ENCODE measurements at regions not wholly inside any gene's neighbourhood (a gene's known extent, or its start where the extent isn't known, plus 50 kb on each side); places are given as distances from the start of the nearest gene placed in this dataset.
A peak's percentile ranks its signal among the peaks of the same experiment; 100 is the strongest.
"Not testable (repeated sequence)": the region's sequence is repeated elsewhere in the genome, so short reads cannot be mapped to it uniquely, and the experiment has no call there.

DNA sequence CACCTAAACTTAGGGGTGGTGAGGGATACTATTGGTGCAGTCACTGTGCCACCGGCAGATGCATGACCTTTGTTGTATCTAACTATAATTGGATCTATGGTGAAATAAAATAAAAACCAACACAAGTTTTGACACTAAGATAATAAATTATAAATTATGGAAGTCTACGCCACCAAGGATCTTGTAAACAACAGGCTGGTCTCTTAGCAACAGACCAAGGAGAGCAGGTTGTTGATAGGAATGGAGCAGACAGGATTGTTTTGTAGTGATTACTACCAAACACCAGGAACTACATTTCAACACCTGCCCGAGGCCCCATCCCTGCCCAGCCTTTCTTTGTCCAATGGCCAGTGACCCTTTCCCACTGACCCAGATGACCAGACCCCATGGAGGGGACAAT, 1178.0 kb downstream of the VRK1 start:
- no peak for DNase-seq (ENCODE audit: low read depth in 3 of 3, low spot score in 1 of 3)

DNA sequence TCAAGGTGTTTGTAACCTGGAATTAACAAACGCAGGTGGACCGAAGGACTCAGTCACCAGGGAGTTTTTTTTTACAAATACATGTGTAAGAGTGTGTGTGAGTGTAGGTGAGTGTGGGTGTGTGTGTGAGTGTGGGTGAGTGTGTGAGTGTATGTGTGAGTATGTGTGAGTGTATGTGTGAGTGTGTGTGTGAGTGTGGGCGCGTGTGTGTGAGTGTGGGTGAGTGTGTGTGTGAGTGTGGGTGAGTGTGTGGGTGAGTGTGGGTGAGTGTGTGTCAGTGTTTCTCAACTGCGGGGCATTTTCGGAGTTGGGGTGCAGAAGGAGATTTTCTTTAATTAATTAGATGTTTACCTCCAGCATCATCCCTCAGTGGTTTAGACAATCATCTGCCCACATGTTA, 1178.8 kb downstream of the VRK1 start:
- DNase-seq (ENCODE audit: low read depth in 3 of 3, low spot score in 1 of 3): no peak

- DNase-seq (ENCODE audit: low read depth in 3 of 3, low spot score in 1 of 3): no peak
Observed at GRCh38 chr14:97976861-97977260, 1179.7 kb downstream of the VRK1 start.

- peak; percentile 41 to 60 (median 55) for DNase-seq (ENCODE audit: low read depth in 3 of 3, low spot score in 1 of 3)
Observed at GRCh38 chr14:97977651-97978261, 1180.6 kb downstream of the VRK1 start.

DNA sequence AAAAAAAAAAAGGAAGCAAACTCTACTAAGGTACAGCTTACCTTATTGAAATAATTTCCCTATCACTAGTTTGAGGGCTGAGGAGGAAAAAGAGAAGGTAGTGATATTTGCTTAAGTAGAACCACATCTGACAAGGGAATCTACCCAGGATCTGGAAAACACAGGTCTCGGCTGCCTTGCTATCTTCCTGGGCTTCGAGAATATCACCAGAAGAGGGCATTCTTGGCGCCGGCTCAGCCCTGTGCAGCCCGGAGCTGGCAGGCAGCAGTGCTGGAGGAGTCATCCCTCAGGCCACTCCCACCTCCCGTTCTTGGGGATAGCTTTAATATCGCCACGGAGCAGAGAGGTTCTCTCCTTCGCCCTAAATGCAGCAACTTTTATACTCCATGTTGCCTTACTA, 1181.2 kb downstream of the VRK1 start:
- DNase-seq (ENCODE audit: low read depth in 3 of 3, low spot score in 1 of 3): peak; percentile 49 to 65 (median 58)

- DNase-seq (ENCODE audit: low read depth in 3 of 3, low spot score in 1 of 3): no peak
Observed at GRCh38 chr14:97993508-97994019, 1196.4 kb downstream of the VRK1 start.

DNA sequence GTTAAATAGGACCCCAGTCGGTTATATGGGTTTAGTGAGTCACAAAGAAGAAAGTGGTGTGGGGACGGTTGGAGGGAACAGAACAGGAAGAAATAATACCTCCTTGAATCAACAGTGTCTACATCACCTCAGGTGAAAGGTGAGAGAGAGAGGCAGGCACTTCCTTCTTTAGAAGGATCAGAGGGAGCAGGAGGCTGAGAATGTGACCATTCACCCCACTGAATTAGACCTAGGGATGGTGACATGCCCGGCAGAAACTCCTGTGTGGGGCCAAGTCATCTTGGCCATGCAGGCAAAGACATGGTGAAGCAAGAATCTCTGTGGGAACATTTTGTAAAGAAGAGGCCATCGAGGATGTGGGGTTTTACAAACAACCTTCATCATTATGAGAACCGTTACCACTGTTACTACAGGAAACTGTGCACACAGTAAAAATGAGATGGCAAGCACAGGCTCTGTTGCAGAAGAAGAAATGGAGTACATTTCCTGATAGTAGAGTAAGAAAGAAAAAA, 1196.9 kb downstream of the VRK1 start:
- DNase-seq (ENCODE audit: low read depth in 3 of 3, low spot score in 1 of 3): no peak

DNA sequence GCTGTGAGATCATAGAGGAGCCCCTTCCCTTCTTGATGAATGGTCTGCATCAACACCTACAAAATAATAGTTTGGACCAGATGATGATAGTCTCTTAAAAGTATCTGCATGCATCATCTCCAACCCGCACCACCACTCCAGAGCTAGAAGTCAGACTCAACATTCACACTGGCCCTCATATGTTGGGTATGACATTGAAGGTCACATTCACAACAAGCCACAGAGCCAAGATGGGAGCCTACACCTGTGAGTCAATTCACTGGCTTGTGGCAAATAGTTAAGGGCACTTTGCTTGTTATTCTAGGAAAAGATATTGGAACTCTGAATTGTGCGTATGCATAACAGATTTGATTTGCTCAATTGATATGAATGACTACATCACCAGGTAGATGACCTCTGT, 1197.9 kb downstream of the VRK1 start:
- DNase-seq (ENCODE audit: low read depth in 3 of 3, low spot score in 1 of 3): no peak

GRCh38 chr14:97995531-97995930, 1198.3 kb downstream of the VRK1 start:
- no peak for DNase-seq (ENCODE audit: low read depth in 3 of 3, low spot score in 1 of 3)

DNA sequence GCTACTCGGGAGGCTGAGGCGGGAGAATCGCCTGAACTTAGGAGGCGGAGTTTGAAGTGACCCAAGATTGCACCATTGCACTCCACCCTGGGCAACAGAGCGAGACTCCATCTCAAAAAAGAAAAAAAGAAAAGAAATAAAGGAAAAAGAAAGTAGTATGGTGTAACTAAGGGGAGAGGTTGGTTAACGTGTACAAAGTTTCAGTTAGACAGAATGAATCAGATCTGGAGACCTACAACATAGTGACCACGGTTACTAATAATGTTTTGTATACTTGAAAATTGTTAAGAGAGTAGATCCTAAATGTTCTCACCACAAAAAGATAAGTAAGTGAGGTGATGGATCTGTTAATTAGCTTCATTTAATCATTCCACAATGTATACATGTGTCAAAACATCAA, 1208.8 kb downstream of the VRK1 start:
- no peak for DNase-seq (ENCODE audit: low read depth in 3 of 3, low spot score in 1 of 3)

- no peak for DNase-seq (ENCODE audit: low read depth in 3 of 3, low spot score in 1 of 3)
Observed at GRCh38 chr14:98008381-98009113, 1211.4 kb downstream of the VRK1 start.

GRCh38 chr14:98009177-98009576, 1212.0 kb downstream of the VRK1 start:
- not testable (repeated sequence) for DNase-seq (ENCODE audit: low read depth in 3 of 3, low spot score in 1 of 3)

DNA sequence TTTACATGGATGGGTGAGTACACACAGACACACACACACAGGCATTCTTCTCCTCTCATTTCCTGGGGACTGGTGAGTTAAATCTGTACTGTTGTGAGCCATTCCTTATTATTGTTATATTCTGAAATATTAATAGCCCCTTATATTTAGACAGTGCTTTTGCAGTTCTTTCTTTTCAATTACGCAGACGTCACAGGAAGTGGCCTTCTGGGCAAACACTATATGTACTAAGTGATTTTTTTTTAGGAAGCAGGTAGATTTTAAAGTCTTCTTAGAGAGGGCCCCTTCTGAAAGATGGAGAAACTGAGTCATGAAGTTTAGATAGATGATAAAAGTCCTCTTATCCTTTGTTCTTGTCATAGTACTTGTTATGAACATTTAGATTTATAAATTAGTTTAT, 1213.6 kb downstream of the VRK1 start:
- DNase-seq (ENCODE audit: low read depth in 3 of 3, low spot score in 1 of 3): no peak

DNA sequence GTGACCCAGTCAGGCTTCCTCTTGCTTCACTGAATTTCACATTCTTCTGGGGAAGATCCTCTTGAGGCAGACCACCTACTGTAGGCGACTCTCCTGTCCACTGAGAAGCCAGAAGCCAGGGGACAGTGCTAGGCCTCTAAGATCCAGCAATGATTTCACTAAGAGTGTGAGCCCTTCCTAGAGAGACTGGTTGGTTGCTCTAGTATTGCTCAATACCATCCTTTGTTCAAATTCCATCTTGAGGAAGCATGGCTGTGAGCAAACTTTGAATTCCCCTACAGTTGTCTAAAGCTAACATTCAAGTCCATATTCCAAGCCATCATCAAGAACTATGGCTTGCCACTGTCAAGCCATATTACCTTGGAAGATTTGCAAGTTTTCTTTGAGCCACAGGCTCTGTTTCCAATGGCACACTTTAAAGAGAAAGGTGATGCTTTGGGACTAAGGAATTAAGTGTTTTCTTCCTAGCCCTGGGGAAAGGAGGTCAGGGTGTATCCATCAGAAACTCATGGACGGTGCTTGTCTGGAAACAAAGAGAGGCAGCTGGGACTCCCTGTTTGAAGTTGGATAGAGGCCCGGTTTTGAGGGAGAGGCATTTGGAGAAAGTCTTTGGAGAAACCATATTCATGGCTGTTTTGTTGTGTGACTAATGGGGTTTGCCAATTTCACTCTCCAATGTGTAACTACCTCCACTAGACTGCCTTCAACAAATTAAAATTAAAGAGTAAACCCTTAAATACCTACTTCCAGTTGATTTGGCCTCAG, 1217.9 kb downstream of the VRK1 start:
- no peak for DNase-seq (ENCODE audit: low read depth in 3 of 3, low spot score in 1 of 3)

DNA sequence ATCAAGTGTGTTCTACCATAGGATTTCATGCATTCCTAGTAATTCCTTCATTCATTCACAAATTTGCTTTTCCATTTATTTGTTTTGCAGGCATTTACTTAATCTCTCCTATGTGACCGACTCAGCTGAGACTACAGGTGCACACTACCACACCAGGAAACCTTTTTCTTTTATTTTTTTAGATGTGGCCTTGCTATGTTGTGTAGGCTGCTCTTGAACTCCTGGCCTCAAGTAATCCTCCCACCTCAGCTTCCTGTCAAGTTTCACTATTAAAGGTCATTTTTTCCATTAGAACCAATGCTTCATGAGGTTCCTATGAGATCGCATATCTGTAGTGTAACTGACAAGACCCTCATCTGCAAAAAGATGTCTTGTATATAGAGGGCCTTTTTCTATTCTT, 1218.7 kb downstream of the VRK1 start:
- DNase-seq (ENCODE audit: low read depth in 3 of 3, low spot score in 1 of 3): no peak

GRCh38 chr14:98018628-98019027, 1221.4 kb downstream of the VRK1 start:
- no peak for DNase-seq (ENCODE audit: low read depth in 3 of 3, low spot score in 1 of 3)

DNA sequence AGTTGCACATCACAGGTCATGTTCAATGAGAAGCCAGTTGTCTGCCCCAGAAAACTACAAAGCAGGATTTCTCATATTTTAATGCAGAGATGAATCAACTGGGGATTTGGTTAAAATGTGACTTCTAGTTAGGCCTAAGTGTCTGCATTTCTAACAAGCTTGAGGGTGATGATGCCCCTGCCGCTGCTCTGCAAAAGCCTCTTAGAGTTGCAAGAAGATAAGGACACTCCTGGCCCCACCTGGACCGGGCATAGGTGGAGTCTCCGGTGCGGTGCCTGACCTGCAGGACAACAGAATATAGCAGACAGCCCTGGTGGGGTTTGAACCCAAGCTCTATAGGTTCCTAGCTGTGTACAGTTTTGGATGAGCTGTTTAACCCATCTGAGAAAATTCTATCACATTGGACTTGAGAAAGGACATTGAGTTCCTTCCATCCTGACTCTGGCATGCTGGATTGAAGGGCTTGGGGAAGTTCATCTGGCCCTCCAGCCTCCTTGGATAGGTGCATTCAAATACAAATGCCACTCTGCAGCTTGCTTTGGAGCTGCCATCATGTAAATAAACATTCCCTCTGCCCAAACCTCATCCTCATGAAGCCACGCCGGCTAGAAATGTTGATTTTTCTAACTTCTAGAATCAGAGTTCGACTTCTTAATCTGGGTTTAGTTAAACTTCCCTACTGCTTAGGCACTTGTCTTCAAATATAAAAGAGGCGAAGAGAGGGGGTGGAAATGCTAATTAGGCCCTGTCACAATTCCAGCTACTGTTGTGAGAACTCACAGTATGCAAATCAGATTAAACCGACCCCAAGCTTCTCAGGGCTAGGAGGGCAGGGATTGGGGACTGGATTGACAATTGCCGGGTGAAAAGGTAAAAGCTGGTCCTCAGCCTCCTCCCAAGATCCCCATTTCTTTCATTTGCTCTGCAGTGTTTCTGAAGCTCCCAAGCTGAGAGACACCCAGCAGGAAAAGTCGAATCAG, 1225.6 kb downstream of the VRK1 start:
- no peak for DNase-seq (ENCODE audit: low read depth in 3 of 3, low spot score in 1 of 3)

DNA sequence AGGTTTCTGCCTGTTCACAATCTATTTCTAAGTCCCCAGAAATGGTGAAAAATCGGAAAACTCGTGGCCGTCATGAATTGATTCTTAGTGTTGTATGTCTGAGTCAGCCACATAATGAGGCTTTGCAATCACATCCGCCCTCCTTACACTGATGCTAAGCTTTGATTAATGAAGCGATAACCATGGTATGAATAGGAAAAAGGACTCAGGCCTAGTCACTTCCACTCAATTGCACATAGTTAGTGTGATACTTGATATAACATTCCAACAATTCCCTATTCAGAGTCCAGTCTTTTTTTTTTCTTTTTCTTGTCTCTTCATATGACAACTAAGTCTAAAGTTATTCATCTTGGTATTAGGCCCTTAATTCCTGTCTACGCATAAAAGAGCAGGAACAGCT, 1231.0 kb downstream of the VRK1 start:
- no peak for DNase-seq (ENCODE audit: low read depth in 3 of 3, low spot score in 1 of 3)

DNA sequence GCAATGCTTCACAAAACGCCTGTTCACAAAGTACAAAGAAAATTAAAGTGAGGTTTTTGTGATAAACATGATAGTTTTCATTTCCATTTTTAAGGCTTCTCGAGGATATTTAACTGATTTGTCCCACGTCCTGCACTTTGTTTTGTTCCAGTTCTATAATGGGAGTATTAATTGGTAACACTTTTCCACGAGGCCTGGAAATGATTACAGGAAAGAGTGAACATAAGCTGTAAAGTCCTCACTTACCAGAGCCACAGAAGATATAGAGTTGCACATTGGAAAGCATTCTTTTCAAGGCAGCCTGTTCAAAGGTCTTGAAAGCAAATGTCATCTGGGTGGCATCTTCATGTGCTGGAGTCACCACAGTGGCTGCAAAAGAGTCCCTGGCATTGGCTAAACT, 1236.6 kb downstream of the BCL11B start:
- DNase-seq (ENCODE audit: low read depth in 3 of 3, low spot score in 1 of 3): no peak

DNA sequence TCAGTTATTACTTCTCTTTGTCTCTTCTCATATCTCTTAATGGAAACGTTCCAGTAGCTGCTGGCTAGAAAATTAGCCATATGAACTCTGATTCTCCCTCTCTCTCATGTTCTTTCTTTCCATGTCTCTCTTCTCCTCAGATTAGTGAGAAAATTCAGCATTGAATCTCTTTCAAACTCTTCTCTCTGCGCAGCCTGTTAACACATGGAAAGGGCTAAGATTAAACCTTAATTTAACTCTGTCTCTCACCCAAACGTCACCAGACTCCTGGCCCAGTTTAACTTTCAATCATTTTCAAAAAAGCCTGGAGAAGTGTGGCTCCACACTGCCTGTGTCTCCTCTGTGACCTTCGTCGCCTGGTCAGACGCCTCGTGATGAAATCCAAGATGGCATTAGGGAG, 1234.2 kb downstream of the BCL11B start:
- DNase-seq (ENCODE audit: low read depth in 3 of 3, low spot score in 1 of 3): no peak

DNA sequence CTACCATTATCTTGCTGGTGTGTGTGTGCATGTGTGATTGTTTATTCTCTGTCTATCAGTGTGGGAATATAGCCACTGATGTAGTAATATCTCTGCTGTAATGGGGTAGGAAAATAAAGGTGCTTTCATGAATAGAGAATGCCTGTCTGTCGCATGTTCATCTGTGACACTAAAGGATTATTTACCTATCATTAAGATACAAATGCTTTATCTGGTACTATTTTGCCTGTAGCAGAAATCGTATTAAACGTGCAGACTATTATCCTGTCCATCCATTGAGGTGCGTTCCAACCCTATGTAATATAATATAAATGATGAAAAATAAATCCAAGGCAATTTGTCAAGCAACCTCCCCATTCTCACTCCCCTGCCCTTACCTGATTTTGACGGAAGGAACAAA, 1215.1 kb downstream of the BCL11B start:
- DNase-seq (ENCODE audit: low read depth in 3 of 3, low spot score in 1 of 3): no peak

Measured in stimulated activated CD4-positive, alpha-beta T cell treated with anti-CD3 and anti-CD28 coated beads, TNF-alpha, amount 100 ng/mL, for 1 hour (primary cell).